GM12873 (cell line): ENCODE measurements at regions not wholly inside any gene's neighbourhood (a gene's known extent, or its start where the extent isn't known, plus 50 kb on each side); places are given as distances from the start of the nearest gene placed in this dataset.

Source experiments
- CTCF ChIP-seq: IDR thresholded peaks from 2 replicates; pipeline ENCODE4 v1.5.1; 2012; ENCODE audit warnings: low read depth, mild to moderate bottlenecking, moderate library complexity, low read length, control low read depth; ENCODE audit not compliant: insufficient read depth; ENCODE audit errors: missing control alignments

GRCh38 chr2:34901739-34902138 is 1302.6 kb upstream of the FAM98A start:
- no peak for TF ChIP-seq CTCF

GRCh38 chr2:34899079-34899478 is 1300.0 kb upstream of the FAM98A start:
- no peak for TF ChIP-seq CTCF

GRCh38 chr2:34892766-34893165 is 1293.7 kb upstream of the FAM98A start:
- TF ChIP-seq CTCF: no peak

GRCh38 chr2:34892256-34892655 is 1293.2 kb upstream of the FAM98A start:
- TF ChIP-seq CTCF: no peak

- no peak for TF ChIP-seq CTCF
Observed at GRCh38 chr2:34875091-34875745, 1276.1 kb upstream of the FAM98A start.

GRCh38 chr2:34853646-34854045 is 1254.5 kb upstream of the FAM98A start:
- no peak for TF ChIP-seq CTCF

GRCh38 chr2:34851804-34852203 is 1252.7 kb upstream of the FAM98A start:
- no peak for TF ChIP-seq CTCF
